ENCODE measurements at regions not wholly inside any gene's neighbourhood (a gene's known extent, or its start where the extent isn't known, plus 50 kb on each side); places are given as distances from the start of the nearest gene placed in this dataset.

DNA sequence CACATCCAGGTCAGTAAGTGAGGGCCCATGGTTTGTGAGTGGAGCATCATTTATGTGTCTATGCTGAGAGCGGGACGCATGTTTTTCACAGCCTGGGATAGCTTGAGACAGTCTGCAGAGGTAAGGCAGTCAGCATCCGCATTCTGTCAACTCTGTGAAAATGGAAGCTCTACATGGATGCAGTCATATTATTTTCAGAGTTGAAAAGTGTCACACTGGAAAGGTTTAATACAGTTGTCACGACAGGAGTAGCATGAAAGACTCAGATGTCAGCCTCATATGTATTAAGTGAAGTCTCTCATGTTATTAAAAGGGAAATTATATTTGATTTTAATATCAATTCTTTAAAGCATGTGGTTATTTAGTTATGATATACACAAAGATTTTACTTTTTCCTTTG is 436.9 kb upstream of the GYPC start:
- TF ChIP-seq, protein P1, sequence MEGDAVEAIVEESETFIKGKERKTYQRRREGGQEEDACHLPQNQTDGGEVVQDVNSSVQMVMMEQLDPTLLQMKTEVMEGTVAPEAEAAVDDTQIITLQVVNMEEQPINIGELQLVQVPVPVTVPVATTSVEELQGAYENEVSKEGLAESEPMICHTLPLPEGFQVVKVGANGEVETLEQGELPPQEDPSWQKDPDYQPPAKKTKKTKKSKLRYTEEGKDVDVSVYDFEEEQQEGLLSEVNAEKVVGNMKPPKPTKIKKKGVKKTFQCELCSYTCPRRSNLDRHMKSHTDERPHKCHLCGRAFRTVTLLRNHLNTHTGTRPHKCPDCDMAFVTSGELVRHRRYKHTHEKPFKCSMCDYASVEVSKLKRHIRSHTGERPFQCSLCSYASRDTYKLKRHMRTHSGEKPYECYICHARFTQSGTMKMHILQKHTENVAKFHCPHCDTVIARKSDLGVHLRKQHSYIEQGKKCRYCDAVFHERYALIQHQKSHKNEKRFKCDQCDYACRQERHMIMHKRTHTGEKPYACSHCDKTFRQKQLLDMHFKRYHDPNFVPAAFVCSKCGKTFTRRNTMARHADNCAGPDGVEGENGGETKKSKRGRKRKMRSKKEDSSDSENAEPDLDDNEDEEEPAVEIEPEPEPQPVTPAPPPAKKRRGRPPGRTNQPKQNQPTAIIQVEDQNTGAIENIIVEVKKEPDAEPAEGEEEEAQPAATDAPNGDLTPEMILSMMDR (IDR thresholded peaks at IDR 0.05): no peak
- no peak for TF ChIP-seq ZFX (IDR thresholded peaks at IDR 0.05; ENCODE audit: borderline replicate concordance)

All from 22Rv1 (cell line).